Glomerular visceral epithelial cell (primary cell): ENCODE measurements at regions not wholly inside any gene's neighbourhood (a gene's known extent, or its start where the extent isn't known, plus 50 kb on each side); places are given as distances from the start of the nearest gene placed in this dataset.

Experiments used
- DNase-seq: peaks from one replicate; pipeline ENCODE4 v3.0.0-alpha.2; 2016; ENCODE audit errors: extremely low spot score

- DNase-seq, result peak; percentile 5
These were observed 330.7 kb downstream of the CDC14C start for GRCh38 chr7:49255054-49255453.

- no peak for DNase-seq
These were observed 336.2 kb downstream of the CDC14C start for GRCh38 chr7:49260538-49260937.

- no peak for DNase-seq
These were observed 337.6 kb downstream of the CDC14C start for GRCh38 chr7:49261928-49262327.

GRCh38 chr7:49264530-49264929, 340.2 kb downstream of the CDC14C start:
- no peak for DNase-seq

GRCh38 chr7:49273897-49274296, 349.6 kb downstream of the CDC14C start:
- no peak for DNase-seq

GRCh38 chr7:49279891-49280290, 355.5 kb downstream of the CDC14C start:
- no peak for DNase-seq

- no peak for DNase-seq
These were observed 363.3 kb downstream of the CDC14C start for GRCh38 chr7:49287653-49288052.

- no peak for DNase-seq
These were observed 370.3 kb downstream of the CDC14C start for GRCh38 chr7:49294611-49295010.

- no peak for DNase-seq
These were observed 370.8 kb downstream of the CDC14C start for GRCh38 chr7:49295146-49295545.

GRCh38 chr7:49297958-49298357, 373.6 kb downstream of the CDC14C start:
- no peak for DNase-seq

GRCh38 chr7:49308787-49309186, 384.4 kb downstream of the CDC14C start:
- no peak for DNase-seq

GRCh38 chr7:49320083-49320482, 395.7 kb downstream of the CDC14C start:
- DNase-seq, result no peak

- no peak for DNase-seq
These were observed 397.5 kb downstream of the CDC14C start for GRCh38 chr7:49321843-49322242.

GRCh38 chr7:49322476-49322875, 398.1 kb downstream of the CDC14C start:
- no peak for DNase-seq

GRCh38 chr7:49324040-49324439, 399.7 kb downstream of the CDC14C start:
- DNase-seq, result no peak

- no peak for DNase-seq
These were observed 400.4 kb downstream of the CDC14C start for GRCh38 chr7:49324707-49325106.

GRCh38 chr7:49325571-49325970, 401.2 kb downstream of the CDC14C start:
- DNase-seq, result no peak

GRCh38 chr7:49327155-49327554, 402.8 kb downstream of the CDC14C start:
- no peak for DNase-seq

- DNase-seq, result no peak
These were observed 409.0 kb downstream of the CDC14C start for GRCh38 chr7:49333180-49333881.

GRCh38 chr7:49341849-49342248, 417.5 kb downstream of the CDC14C start:
- DNase-seq, result no peak

- DNase-seq, result no peak
These were observed 420.2 kb downstream of the CDC14C start for GRCh38 chr7:49344556-49344955.

- no peak for DNase-seq
These were observed 422.0 kb downstream of the CDC14C start for GRCh38 chr7:49346195-49346899.

- DNase-seq, result no peak
These were observed 406.4 kb upstream of the VWC2 start for GRCh38 chr7:49367072-49367471.

- no peak for DNase-seq
These were observed 401.7 kb upstream of the VWC2 start for GRCh38 chr7:49371771-49372170.
